ENCODE measurements at regions not wholly inside any gene's neighbourhood (a gene's known extent, or its start where the extent isn't known, plus 50 kb on each side); places are given as distances from the start of the nearest gene placed in this dataset.
"Not testable (repeated sequence)": the region's sequence is repeated elsewhere in the genome, so short reads cannot be mapped to it uniquely, and the experiment has no call there.

DNA sequence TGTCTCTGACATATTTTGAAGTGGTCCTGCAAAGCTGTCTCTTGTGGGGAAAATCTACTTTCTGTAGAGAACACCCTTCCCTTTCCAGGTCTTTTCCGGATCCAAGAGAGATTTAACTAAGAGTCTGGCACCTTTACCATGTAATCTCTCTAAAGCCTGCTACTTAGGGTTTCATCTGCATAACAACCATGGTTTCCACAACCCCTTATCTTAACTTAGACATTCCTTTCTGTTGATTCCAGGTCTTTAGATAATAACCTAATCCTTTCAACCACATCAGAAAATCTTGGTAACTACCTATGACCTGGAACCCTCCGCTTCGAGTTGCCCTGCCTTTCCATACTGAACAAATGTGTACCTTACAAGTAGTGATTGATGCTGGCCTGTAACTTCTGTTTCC, 243.6 kb upstream of the PTER start:
- TF ChIP-seq, protein P1, sequence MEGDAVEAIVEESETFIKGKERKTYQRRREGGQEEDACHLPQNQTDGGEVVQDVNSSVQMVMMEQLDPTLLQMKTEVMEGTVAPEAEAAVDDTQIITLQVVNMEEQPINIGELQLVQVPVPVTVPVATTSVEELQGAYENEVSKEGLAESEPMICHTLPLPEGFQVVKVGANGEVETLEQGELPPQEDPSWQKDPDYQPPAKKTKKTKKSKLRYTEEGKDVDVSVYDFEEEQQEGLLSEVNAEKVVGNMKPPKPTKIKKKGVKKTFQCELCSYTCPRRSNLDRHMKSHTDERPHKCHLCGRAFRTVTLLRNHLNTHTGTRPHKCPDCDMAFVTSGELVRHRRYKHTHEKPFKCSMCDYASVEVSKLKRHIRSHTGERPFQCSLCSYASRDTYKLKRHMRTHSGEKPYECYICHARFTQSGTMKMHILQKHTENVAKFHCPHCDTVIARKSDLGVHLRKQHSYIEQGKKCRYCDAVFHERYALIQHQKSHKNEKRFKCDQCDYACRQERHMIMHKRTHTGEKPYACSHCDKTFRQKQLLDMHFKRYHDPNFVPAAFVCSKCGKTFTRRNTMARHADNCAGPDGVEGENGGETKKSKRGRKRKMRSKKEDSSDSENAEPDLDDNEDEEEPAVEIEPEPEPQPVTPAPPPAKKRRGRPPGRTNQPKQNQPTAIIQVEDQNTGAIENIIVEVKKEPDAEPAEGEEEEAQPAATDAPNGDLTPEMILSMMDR (conservative IDR thresholded peaks at IDR 0.05; ENCODE audit: low read depth, low read length): no peak
- peak; percentile 34 for DNase-seq (ENCODE audit: low read depth)
- H3K4me3 ChIP-seq (ENCODE audit: low read length): no peak overlapping the region

DNA sequence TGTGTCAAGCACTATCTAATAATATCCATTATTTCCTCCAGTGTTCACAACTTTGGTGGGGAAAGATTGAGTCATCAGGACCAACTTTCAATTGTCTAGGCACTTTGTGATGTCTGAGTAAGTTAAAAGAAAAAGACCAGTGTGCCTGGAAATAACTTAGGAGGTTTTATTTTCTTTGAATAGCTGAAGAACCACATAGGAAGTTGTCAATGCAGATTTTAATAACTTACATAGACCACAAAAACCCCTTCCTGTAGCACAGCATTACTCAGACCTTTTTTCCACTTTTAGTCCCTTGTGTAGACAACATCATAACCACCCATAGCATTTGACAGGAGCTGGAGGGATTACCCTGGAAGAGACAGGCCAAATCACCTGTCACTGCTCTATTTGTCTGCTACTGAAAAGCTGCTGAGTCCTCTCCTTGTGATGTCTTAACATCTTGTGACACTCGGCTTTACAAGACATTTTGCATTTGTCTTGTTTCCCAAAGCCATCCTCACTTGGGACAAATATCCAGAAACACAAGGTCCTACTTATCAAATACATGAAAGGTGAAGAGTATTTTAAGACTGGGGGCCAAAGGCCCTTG, 241.5 kb upstream of the PTER start:
- no peak overlapping the region for H3K4me3 ChIP-seq (ENCODE audit: low read length)
- no peak for DNase-seq (ENCODE audit: low read depth)
- TF ChIP-seq, protein P1 (conservative IDR thresholded peaks at IDR 0.05; ENCODE audit: low read depth, low read length): no peak

DNA sequence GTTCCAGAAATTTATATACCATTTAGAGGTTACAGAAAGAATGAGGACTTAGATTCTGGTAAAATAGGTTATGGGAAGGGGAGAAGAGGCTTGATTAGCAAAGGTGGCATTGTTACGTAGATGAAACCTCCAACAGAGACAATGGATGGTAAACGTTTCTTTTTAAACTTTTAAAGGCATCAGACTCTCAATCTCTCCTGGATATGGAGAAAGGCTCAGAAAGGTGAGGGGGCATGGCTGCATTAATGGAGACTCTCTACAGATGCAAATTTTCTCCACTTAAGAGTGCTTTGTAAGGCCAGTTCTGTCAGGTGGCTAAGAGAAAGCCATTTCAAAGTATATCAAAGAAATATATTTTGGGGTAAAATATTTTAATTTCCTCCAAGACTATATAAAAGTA, 240.9 kb upstream of the PTER start:
- no peak for DNase-seq (ENCODE audit: low read depth)
- TF ChIP-seq, protein P1 (conservative IDR thresholded peaks at IDR 0.05; ENCODE audit: low read depth, low read length): no peak
- H3K4me3 ChIP-seq (ENCODE audit: low read length): no peak overlapping the region

- TF ChIP-seq, protein P1 (conservative IDR thresholded peaks at IDR 0.05; ENCODE audit: low read depth, low read length): no peak
- H3K4me3 ChIP-seq (ENCODE audit: low read length): no peak overlapping the region
- DNase-seq (ENCODE audit: low read depth): no peak
Observed at GRCh38 chr10:16199216-16199615, 237.6 kb upstream of the PTER start.

GRCh38 chr10:16223618-16224017, 213.2 kb upstream of the PTER start:
- DNase-seq (ENCODE audit: low read depth); H3K4me3 ChIP-seq (ENCODE audit: low read length): not testable (repeated sequence)

DNA sequence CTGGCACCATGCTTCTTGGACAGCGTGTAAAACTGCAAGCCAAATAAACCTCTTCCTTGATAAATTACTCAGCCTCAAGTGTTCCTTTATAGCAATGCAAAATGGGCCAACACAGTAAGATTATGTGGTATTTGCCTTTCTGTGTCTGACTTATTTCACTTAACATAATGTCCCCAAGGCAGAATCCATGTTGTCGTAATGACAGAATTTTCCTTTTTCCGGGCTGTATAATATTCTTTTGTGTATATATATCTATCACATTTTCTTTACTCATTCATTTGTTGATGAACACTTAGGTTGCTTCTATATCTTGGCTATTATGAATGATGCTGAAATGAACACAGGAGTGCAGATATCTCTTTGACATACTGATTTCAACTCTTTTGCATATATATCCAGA, 209.1 kb upstream of the PTER start:
- no peak for DNase-seq (ENCODE audit: low read depth)
- TF ChIP-seq, protein P1 (conservative IDR thresholded peaks at IDR 0.05; ENCODE audit: low read depth, low read length): no peak
- no peak overlapping the region for H3K4me3 ChIP-seq (ENCODE audit: low read length)

GRCh38 chr10:16231176-16231575, 205.6 kb upstream of the PTER start:
- TF ChIP-seq, protein P1 (conservative IDR thresholded peaks at IDR 0.05; ENCODE audit: low read depth, low read length): no peak
- DNase-seq (ENCODE audit: low read depth): no peak
- H3K4me3 ChIP-seq (ENCODE audit: low read length): no peak overlapping the region

All from retinal pigment epithelial cell (primary cell).